ENCODE measurements at regions not wholly inside any gene's neighbourhood (a gene's known extent, or its start where the extent isn't known, plus 50 kb on each side); places are given as distances from the start of the nearest gene placed in this dataset.

GRCh38 chr13:26816881-26817280 is 56.3 kb upstream of the GPR12 start:
- H3K27ac Mint-ChIP-seq (ENCODE audit: unreplicated experiment): no peak overlapping the region
- CTCF ChIA-PET: no interaction called here
- no peak for DNase-seq
- no peaks in the 10 kb centered on the region for H3K9me3 Mint-ChIP-seq (ENCODE audit: low read depth, unreplicated experiment)
- H3K4me1 Mint-ChIP-seq (ENCODE audit: low read depth, unreplicated experiment): no peaks in the 10 kb centered on the region
- no TSS peak for BruUV-seq (replicated peaks)
- intact Hi-C loops (cut with micrococcal nuclease; ENCODE audit: unreplicated experiment): no loop called here
- no peaks in the 10 kb centered on the region for H3K36me3 Mint-ChIP-seq (ENCODE audit: insufficient read depth, unreplicated experiment)
- no peak for TF ChIP-seq CTCF (IDR thresholded peaks at IDR 0.05; ENCODE audit: unreplicated experiment)
- H3K4me3 Mint-ChIP-seq (ENCODE audit: low read depth, unreplicated experiment): no peak overlapping the region
- H3K27me3 Mint-ChIP-seq (ENCODE audit: unreplicated experiment): peaks cover 92% of the 10 kb centered on the region

GRCh38 chr13:26813980-26814348 is 53.4 kb upstream of the GPR12 start:
- Mint-ChIP-seq H3K9me3 (ENCODE audit: low read depth, unreplicated experiment) (no peaks in the 10 kb centered on the region), H3K27me3 (ENCODE audit: unreplicated experiment) (peaks cover 89% of the 10 kb centered on the region), H3K36me3 (ENCODE audit: insufficient read depth, unreplicated experiment) (no peaks in the 10 kb centered on the region), H3K4me3 (ENCODE audit: low read depth, unreplicated experiment) (no peak overlapping the region), H3K27ac (ENCODE audit: unreplicated experiment) (no peak overlapping the region), H3K4me1 (ENCODE audit: low read depth, unreplicated experiment) (no peaks in the 10 kb centered on the region)
- DNase-seq: no peak
- CTCF ChIA-PET: no interaction called here
- TF ChIP-seq CTCF (IDR thresholded peaks at IDR 0.05; ENCODE audit: unreplicated experiment): no peak
- intact Hi-C loops (cut with micrococcal nuclease; ENCODE audit: unreplicated experiment): no loop called here
- BruUV-seq (replicated peaks): no TSS peak

- Mint-ChIP-seq H3K4me1 (ENCODE audit: low read depth, unreplicated experiment) (no peaks in the 10 kb centered on the region), H3K36me3 (ENCODE audit: insufficient read depth, unreplicated experiment) (no peaks in the 10 kb centered on the region), H3K4me3 (ENCODE audit: low read depth, unreplicated experiment) (no peak overlapping the region), H3K27me3 (ENCODE audit: unreplicated experiment) (peaks cover 89% of the 10 kb centered on the region), H3K27ac (ENCODE audit: unreplicated experiment) (no peak overlapping the region), H3K9me3 (ENCODE audit: low read depth, unreplicated experiment) (no peaks in the 10 kb centered on the region)
- DNase-seq: no peak
- CTCF ChIA-PET: interaction anchor here (1.1 kb wide), 1 partner anchor 11 kb away, joined by 3 read pairs; no protein-coding TSS in a partner anchor
- no TSS peak for BruUV-seq (replicated peaks)
- no peak for TF ChIP-seq CTCF (IDR thresholded peaks at IDR 0.05; ENCODE audit: unreplicated experiment)
- intact Hi-C loops (cut with micrococcal nuclease; ENCODE audit: unreplicated experiment): no loop called here
Observed at GRCh38 chr13:26813321-26813979, 52.9 kb upstream of the GPR12 start.

- no TSS peak for BruUV-seq (replicated peaks)
- no peaks in the 10 kb centered on the region for H3K4me1 Mint-ChIP-seq (ENCODE audit: low read depth, unreplicated experiment)
- H3K27me3 Mint-ChIP-seq (ENCODE audit: unreplicated experiment): peaks cover 81% of the 10 kb centered on the region
- no peaks in the 10 kb centered on the region for H3K9me3 Mint-ChIP-seq (ENCODE audit: low read depth, unreplicated experiment)
- no peaks in the 10 kb centered on the region for H3K36me3 Mint-ChIP-seq (ENCODE audit: insufficient read depth, unreplicated experiment)
- CTCF ChIA-PET: no interaction called here
- no peak for TF ChIP-seq CTCF (IDR thresholded peaks at IDR 0.05; ENCODE audit: unreplicated experiment)
- intact Hi-C loops (cut with micrococcal nuclease; ENCODE audit: unreplicated experiment): no loop called here
- no peak for DNase-seq
- no peak overlapping the region for H3K4me3 Mint-ChIP-seq (ENCODE audit: low read depth, unreplicated experiment)
- no peak overlapping the region for H3K27ac Mint-ChIP-seq (ENCODE audit: unreplicated experiment)
Observed at GRCh38 chr13:26811581-26811980, 51.0 kb upstream of the GPR12 start.

All from Calu3 (cell line).